H9 (cell line): ENCODE measurements at regions not wholly inside any gene's neighbourhood (a gene's known extent, or its start where the extent isn't known, plus 50 kb on each side); places are given as distances from the start of the nearest gene placed in this dataset.
A peak's percentile ranks its signal among the peaks of the same experiment; 100 is the strongest.
"Not testable (repeated sequence)": the region's sequence is repeated elsewhere in the genome, so short reads cannot be mapped to it uniquely, and the experiment has no call there.

Experiments used
- DNase-seq: peaks from one replicate; pipeline ENCODE4 v3.0.0-alpha.2; 2017
- H2AFZ ChIP-seq: one replicate; pipeline ENCODE4 v1.6.1; 2013; ENCODE audit warnings: mild to moderate bottlenecking, low read length, control low read depth, moderate library complexity
- H2AK5ac ChIP-seq: 2 replicates; pipeline ENCODE4 v1.6.1; 2013; ENCODE audit warnings: low read length, control low read depth, mixed read lengths; ENCODE audit not compliant: insufficient read length
- H2BK120ac ChIP-seq: one replicate; pipeline ENCODE4 v1.6.1; 2013; ENCODE audit warnings: low read depth, mild to moderate bottlenecking, low read length, control low read depth, inconsistent platforms; ENCODE audit not compliant: poor library complexity, severe bottlenecking
- H2BK12ac ChIP-seq: 2 replicates; pipeline ENCODE4 v1.6.1; 2013; ENCODE audit warnings: low read length, control low read depth, mixed read lengths, low read depth; ENCODE audit not compliant: insufficient read length
- H2BK15ac ChIP-seq: 2 replicates; pipeline ENCODE4 v1.6.1; 2013; ENCODE audit warnings: low read depth, low read length, control low read depth
- H2BK20ac ChIP-seq: one replicate; pipeline ENCODE4 v1.6.1; 2013; ENCODE audit warnings: low read depth, mild to moderate bottlenecking, low read length, control low read depth, inconsistent platforms; ENCODE audit not compliant: poor library complexity, severe bottlenecking
- H2BK5ac ChIP-seq: 2 replicates; pipeline ENCODE4 v1.6.1; 2013; ENCODE audit warnings: low read length, control low read depth, mixed read lengths; ENCODE audit not compliant: insufficient read length
- H3K14ac ChIP-seq: 2 replicates; pipeline ENCODE4 v1.6.1; 2013; ENCODE audit warnings: low read length, control low read depth; ENCODE audit not compliant: insufficient read depth
- H3K18ac ChIP-seq: 2 replicates; pipeline ENCODE4 v1.6.1; 2013; ENCODE audit warnings: low read depth, mild to moderate bottlenecking, mixed read lengths, low read length, control low read depth; ENCODE audit not compliant: insufficient read length
- H3K23ac ChIP-seq: 2 replicates; pipeline ENCODE4 v1.6.1; 2013; ENCODE audit warnings: low read length, control low read depth, mixed read lengths, low read depth; ENCODE audit not compliant: insufficient read length
- H3K23me2 ChIP-seq: 2 replicates; pipeline ENCODE4 v1.6.1; 2013; ENCODE audit warnings: low read depth, mild to moderate bottlenecking, mixed read lengths, low read length, control low read depth; ENCODE audit not compliant: insufficient read length, poor library complexity, severe bottlenecking
- H3K27ac ChIP-seq: 2 replicates; pipeline ENCODE4 v1.5.1; 2013; ENCODE audit warnings: low read length, control low read depth, mixed read lengths, low read depth; ENCODE audit not compliant: insufficient read length
- H3K27me3 ChIP-seq: 2 replicates; pipeline ENCODE4 v1.6.1; 2013; ENCODE audit warnings: low read length, control low read depth, inconsistent platforms; ENCODE audit not compliant: insufficient read depth
- H3K4ac ChIP-seq: 2 replicates; pipeline ENCODE4 v1.6.1; 2013; ENCODE audit warnings: low read depth, mild to moderate bottlenecking, control low read depth, inconsistent platforms, low read length, moderate library complexity
- H3K4me1 ChIP-seq: 2 replicates; pipeline ENCODE4 v1.6.1; 2013; ENCODE audit warnings: low read length, control low read depth, inconsistent platforms; ENCODE audit not compliant: insufficient read depth
- H3K4me2 ChIP-seq: 2 replicates; pipeline ENCODE4 v1.6.1; 2013; ENCODE audit warnings: low read length, control low read depth, mixed read lengths; ENCODE audit not compliant: insufficient read length, insufficient read depth
- H3K56ac ChIP-seq: 2 replicates; pipeline ENCODE4 v1.6.1; 2013; ENCODE audit warnings: low read depth, mild to moderate bottlenecking, mixed read lengths, low read length, control low read depth; ENCODE audit not compliant: insufficient read length
- H3K79me1 ChIP-seq: 2 replicates; pipeline ENCODE4 v1.6.1; 2013; ENCODE audit warnings: low read depth, mild to moderate bottlenecking, moderate library complexity, low read length, control low read depth, inconsistent platforms; ENCODE audit not compliant: insufficient read depth, poor library complexity, severe bottlenecking
- H3K79me2 ChIP-seq: 2 replicates; pipeline ENCODE4 v1.6.1; 2013; ENCODE audit warnings: low read length, control low read depth, inconsistent platforms; ENCODE audit not compliant: insufficient read depth
- H3K9ac ChIP-seq: 2 replicates; pipeline ENCODE4 v1.6.1; 2013; ENCODE audit warnings: low read length, control low read depth, mixed read lengths; ENCODE audit not compliant: insufficient read length; ENCODE audit errors: extremely low read depth
- H3K9me3 ChIP-seq: one replicate; pipeline ENCODE4 v1.6.1; 2013; ENCODE audit warnings: low read depth, low read length, inconsistent platforms; ENCODE audit not compliant: control insufficient read depth
- H3T11ph ChIP-seq: one replicate; pipeline ENCODE4 v1.6.1; 2013; ENCODE audit warnings: mild to moderate bottlenecking, low read length, control low read depth, inconsistent platforms
- H4K20me1 ChIP-seq: one replicate; pipeline ENCODE4 v1.6.1; 2013; ENCODE audit not compliant: control insufficient read depth, insufficient read length, insufficient read depth
- H4K5ac ChIP-seq: 2 replicates; pipeline ENCODE4 v1.6.1; 2013; ENCODE audit warnings: low read depth, mild to moderate bottlenecking, mixed read lengths, low read length, control low read depth; ENCODE audit not compliant: insufficient read length
- H4K8ac ChIP-seq: replicated peaks from 2 replicates; pipeline ENCODE4 v1.6.1; 2013; ENCODE audit warnings: low read length, control low read depth, mixed read lengths, low read depth; ENCODE audit not compliant: insufficient read length
- H4K91ac ChIP-seq: 2 replicates; pipeline ENCODE4 v1.6.1; 2013; ENCODE audit warnings: low read depth, mild to moderate bottlenecking, moderate library complexity, mixed read lengths, low read length, control low read depth; ENCODE audit not compliant: insufficient read length
- H3K27ac Mint-ChIP-seq, 3 experiments: 2 replicates in 2 of 3; 3 replicates in 1 of 3; pipeline ENCODE4 v1.8.0; 2020 to 2021; ENCODE audit warnings: mixed read lengths in 3 of 3, mild to moderate bottlenecking in 1 of 3, moderate library complexity in 1 of 3
- H3K27me3 Mint-ChIP-seq: 2 replicates; pipeline ENCODE4 v1.8.0; 2021; ENCODE audit warnings: low read depth, mild to moderate bottlenecking, moderate library complexity, mixed read lengths
- H3K36me3 Mint-ChIP-seq, 3 experiments: 2 replicates in 2 of 3; 3 replicates in 1 of 3; pipeline ENCODE4 v1.8.0; 2020 to 2021; ENCODE audit warnings: low read depth in 3 of 3, mixed read lengths in 3 of 3; ENCODE audit not compliant: insufficient read depth in 1 of 3
- H3K4me1 Mint-ChIP-seq, 2 experiments: 2 replicates each; pipeline ENCODE4 v1.8.0; 2020; ENCODE audit warnings: mixed read lengths in 2 of 2
- H3K4me3 Mint-ChIP-seq, 2 experiments: 2 replicates in 1 of 2; 3 replicates in 1 of 2; pipeline ENCODE4 v1.8.0; 2020 to 2021; ENCODE audit warnings: mild to moderate bottlenecking in 2 of 2, mixed read lengths in 2 of 2, moderate library complexity in 1 of 2
- H3K9me3 Mint-ChIP-seq, 2 experiments: 2 replicates in 1 of 2; 3 replicates in 1 of 2; pipeline ENCODE4 v1.8.0; 2020; ENCODE audit warnings: mild to moderate bottlenecking in 2 of 2, mixed read lengths in 2 of 2, moderate library complexity in 1 of 2
- WGBS: extraction: QIAGEN DNeasy Blood & Tissue Kit; methylation state at CpG from one replicate; pipeline ENCODE4 v1.1.7; 2013; ENCODE audit warnings: missing lambda C conversion rate, low lambda C conversion rate, mixed read lengths; ENCODE audit not compliant: insufficient read length; ENCODE audit errors: extremely low coverage; 5-methylcytosine and 5-hydroxymethylcytosine counted together

DNA sequence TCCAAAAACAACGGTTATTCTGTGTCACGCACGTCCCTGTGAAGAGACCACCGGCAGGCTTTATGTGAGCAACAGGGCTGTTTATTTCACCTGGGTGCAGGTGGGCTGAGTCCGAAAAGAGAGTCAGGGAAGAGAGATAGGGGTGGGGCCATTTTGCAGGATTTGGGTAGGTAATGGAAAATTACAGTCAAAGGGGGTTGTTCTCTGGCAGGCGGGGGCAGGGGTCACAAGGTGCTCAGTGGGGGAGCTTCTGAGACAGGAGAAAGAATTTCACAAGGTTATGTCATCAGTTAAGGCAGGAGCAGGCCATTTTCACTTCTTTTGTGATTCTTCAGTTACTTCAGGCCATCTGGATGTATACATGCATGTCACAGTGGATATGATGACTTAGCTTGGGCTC, 467.0 kb downstream of the PYDC2 start:
- Mint-ChIP-seq H3K4me3 (peak overlapping the region in 1 of 2 experiments; percentile 16; a peak in 1 of 5 replicates), H3K27ac (peak overlapping the region; percentile 96 to 99 (median 98)), H3K9me3 (peaks cover 10 to 24% of the 10 kb centered on the region in 2 experiments; a peak in 4 of 5 replicates), H3K36me3 (peaks cover 16 to 20% (median 19%) of the 10 kb centered on the region in 3 experiments), H3K4me1 (peaks cover 29 to 43% of the 10 kb centered on the region in 2 experiments)
- not testable (repeated sequence) for H3K56ac ChIP-seq, H3K27me3 Mint-ChIP-seq, H2BK5ac ChIP-seq, H2BK120ac ChIP-seq, H2BK20ac ChIP-seq, H3K23ac ChIP-seq, H3T11ph ChIP-seq, H2AFZ ChIP-seq, H3K4me2 ChIP-seq, H3K9ac ChIP-seq, H2AK5ac ChIP-seq, H4K91ac ChIP-seq, H3K4me1 ChIP-seq, H3K23me2 ChIP-seq, H3K4ac ChIP-seq, H3K14ac ChIP-seq, H4K8ac ChIP-seq, H3K18ac ChIP-seq, H4K5ac ChIP-seq, H3K27me3 ChIP-seq, H4K20me1 ChIP-seq, H3K79me1 ChIP-seq, H2BK15ac ChIP-seq, H2BK12ac ChIP-seq, H3K9me3 ChIP-seq
- H3K79me2 ChIP-seq, result peaks cover 14% of the 10 kb centered on the region; the same call in 1 of the 2 replicates
- H3K27ac ChIP-seq, result peak overlapping the region; percentile 93
- WGBS, result no CpG with 5 or more reads among the region's 6 CpGs
- DNase-seq, result peak; percentile 86
